ENCODE measurements at regions not wholly inside any gene's neighbourhood (a gene's known extent, or its start where the extent isn't known, plus 50 kb on each side); places are given as distances from the start of the nearest gene placed in this dataset.
A peak's percentile ranks its signal among the peaks of the same experiment; 100 is the strongest.

GRCh38 chr13:79722885-79723445, 242.0 kb downstream of the NDFIP2 start:
- TF ChIP-seq CTCF (IDR thresholded peaks at IDR 0.05; ENCODE audit: insufficient read depth, low read length, poor library complexity, severe bottlenecking): no peak
- Histone ChIP-seq H3K36me3 (ENCODE audit: control insufficient read depth, insufficient read depth, low read length) (no peaks in the 10 kb centered on the region), H3K27me3 (ENCODE audit: control insufficient read depth, insufficient read depth, low read length) (no peaks in the 10 kb centered on the region), H3K4me3 (ENCODE audit: low read depth, low read length) (no peak overlapping the region)
- no peak for DNase-seq (ENCODE audit: low read depth)

DNA sequence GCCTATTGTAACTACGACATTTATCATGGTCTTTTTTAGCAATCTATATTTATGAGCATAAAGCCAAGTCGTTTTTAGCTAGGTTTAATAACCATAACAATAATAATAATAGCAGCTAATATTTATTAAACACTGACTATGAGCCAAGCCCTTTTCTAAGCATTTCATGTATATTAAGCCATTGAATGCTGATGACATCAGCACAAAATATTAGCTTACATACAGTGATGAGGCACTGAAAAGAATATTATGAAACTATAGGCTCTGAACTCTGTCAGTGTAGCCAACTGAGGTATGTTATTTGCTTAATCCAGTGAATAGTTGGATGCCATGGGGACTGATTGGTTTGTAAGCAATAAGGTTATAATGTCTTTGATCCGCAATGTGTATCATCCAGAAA, 235.2 kb downstream of the NDFIP2 start:
- Histone ChIP-seq H3K27me3 (ENCODE audit: control insufficient read depth, insufficient read depth, low read length) (no peaks in the 10 kb centered on the region), H3K4me3 (ENCODE audit: low read depth, low read length) (no peak overlapping the region), H3K36me3 (ENCODE audit: control insufficient read depth, insufficient read depth, low read length) (no peaks in the 10 kb centered on the region)
- no peak for TF ChIP-seq CTCF (IDR thresholded peaks at IDR 0.05; ENCODE audit: insufficient read depth, low read length, poor library complexity, severe bottlenecking)
- no peak for DNase-seq (ENCODE audit: low read depth)

DNA sequence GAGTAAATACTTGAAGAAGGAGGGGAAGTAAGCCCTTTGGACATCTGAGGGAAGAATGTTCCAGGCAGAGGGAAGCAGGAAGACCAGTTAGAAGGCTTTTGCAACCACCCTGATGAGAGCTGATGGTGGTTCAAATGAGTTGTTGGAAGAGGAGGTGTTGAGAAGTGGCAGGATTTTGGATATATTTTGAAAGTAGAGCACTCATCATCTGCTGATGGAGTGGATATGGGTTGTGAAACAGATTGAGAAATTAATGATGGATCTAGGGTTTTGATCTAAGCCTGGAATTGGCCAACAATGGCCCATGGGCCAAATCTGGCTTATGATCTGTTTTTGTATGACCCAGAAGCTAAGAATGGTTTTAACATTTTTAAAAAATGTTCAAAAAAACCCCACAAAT, 230.7 kb downstream of the NDFIP2 start:
- TF ChIP-seq CTCF (IDR thresholded peaks at IDR 0.05; ENCODE audit: insufficient read depth, low read length, poor library complexity, severe bottlenecking): no peak
- no peak overlapping the region for H3K4me3 ChIP-seq (ENCODE audit: low read depth, low read length)
- H3K36me3 ChIP-seq (ENCODE audit: control insufficient read depth, insufficient read depth, low read length): no peaks in the 10 kb centered on the region
- no peak for DNase-seq (ENCODE audit: low read depth)
- no peaks in the 10 kb centered on the region for H3K27me3 ChIP-seq (ENCODE audit: control insufficient read depth, insufficient read depth, low read length)

GRCh38 chr13:79710376-79710775, 229.4 kb downstream of the NDFIP2 start:
- H3K4me3 ChIP-seq (ENCODE audit: low read depth, low read length): no peak overlapping the region
- DNase-seq (ENCODE audit: low read depth): peak; percentile 26

DNA sequence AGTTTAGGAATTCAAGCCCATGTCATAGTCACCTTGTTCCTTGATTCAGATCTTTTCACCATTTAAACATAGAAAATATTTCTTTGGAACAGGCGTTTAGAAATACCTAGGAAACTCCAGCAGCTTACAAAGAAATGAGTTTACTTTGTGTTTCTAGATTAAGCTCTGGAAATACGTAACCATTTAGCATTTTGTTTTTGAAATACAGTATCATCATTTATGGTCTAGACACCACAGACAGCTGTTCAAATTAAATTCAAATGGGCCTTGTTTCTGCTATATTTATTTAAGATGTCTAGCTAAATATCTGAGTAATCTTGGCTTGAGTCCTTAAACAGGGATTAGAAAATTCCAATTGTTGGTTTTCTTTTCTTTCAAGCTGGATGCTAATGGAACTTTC, 228.5 kb downstream of the NDFIP2 start:
- Histone ChIP-seq H3K36me3 (ENCODE audit: control insufficient read depth, insufficient read depth, low read length) (no peaks in the 10 kb centered on the region), H3K4me3 (ENCODE audit: low read depth, low read length) (no peak overlapping the region), H3K27me3 (ENCODE audit: control insufficient read depth, insufficient read depth, low read length) (no peaks in the 10 kb centered on the region)
- TF ChIP-seq CTCF (IDR thresholded peaks at IDR 0.05; ENCODE audit: insufficient read depth, low read length, poor library complexity, severe bottlenecking): no peak
- no peak for DNase-seq (ENCODE audit: low read depth)

More at GRCh38 chr13:79710376-79710775, 229.4 kb downstream of the NDFIP2 start:
- H3K36me3 ChIP-seq (ENCODE audit: control insufficient read depth, insufficient read depth, low read length): no peaks in the 10 kb centered on the region
- no peaks in the 10 kb centered on the region for H3K27me3 ChIP-seq (ENCODE audit: control insufficient read depth, insufficient read depth, low read length)
- no peak for TF ChIP-seq CTCF (IDR thresholded peaks at IDR 0.05; ENCODE audit: insufficient read depth, low read length, poor library complexity, severe bottlenecking)

GRCh38 chr13:79703772-79704171, 222.8 kb downstream of the NDFIP2 start:
- no peaks in the 10 kb centered on the region for H3K36me3 ChIP-seq (ENCODE audit: control insufficient read depth, insufficient read depth, low read length)
- DNase-seq (ENCODE audit: low read depth): no peak
- no peak for TF ChIP-seq CTCF (IDR thresholded peaks at IDR 0.05; ENCODE audit: insufficient read depth, low read length, poor library complexity, severe bottlenecking)
- H3K27me3 ChIP-seq (ENCODE audit: control insufficient read depth, insufficient read depth, low read length): no peaks in the 10 kb centered on the region
- no peak overlapping the region for H3K4me3 ChIP-seq (ENCODE audit: low read depth, low read length)
